Memory B cell (primary cell): ENCODE measurements at regions not wholly inside any gene's neighbourhood (a gene's known extent, or its start where the extent isn't known, plus 50 kb on each side); places are given as distances from the start of the nearest gene placed in this dataset.

Source experiments
- ATAC-seq: fragments of 150-1000 bp; cut with Tn5 transposase; 2 replicates; pipeline ENCODE4 v1.10.0; 2021; ENCODE audit warnings: low read depth, mild to moderate bottlenecking, moderate library complexity
- DNase-seq, 2 donors: peaks; one replicate each; pipeline ENCODE4 v3.0.0; 2022; ENCODE audit warnings: low spot score in 2 of 2
- H3K27ac Mint-ChIP-seq: one replicate; pipeline ENCODE4 v1.8.0; 2022; ENCODE audit warnings: mild to moderate bottlenecking, moderate library complexity, mixed read lengths
- H3K27me3 Mint-ChIP-seq: one replicate; pipeline ENCODE4 v1.8.0; 2022; ENCODE audit warnings: mixed read lengths
- H3K36me3 Mint-ChIP-seq: one replicate; pipeline ENCODE4 v1.8.0; 2022; ENCODE audit warnings: mild to moderate bottlenecking, mixed read lengths
- H3K4me1 Mint-ChIP-seq: one replicate; pipeline ENCODE4 v1.8.0; 2022; ENCODE audit warnings: mixed read lengths
- H3K4me3 Mint-ChIP-seq: one replicate; pipeline ENCODE4 v1.8.0; 2022; ENCODE audit warnings: mild to moderate bottlenecking, moderate library complexity, mixed read lengths
- H3K9me3 Mint-ChIP-seq: one replicate; pipeline ENCODE4 v1.8.0; 2022; ENCODE audit warnings: mixed read lengths

DNA sequence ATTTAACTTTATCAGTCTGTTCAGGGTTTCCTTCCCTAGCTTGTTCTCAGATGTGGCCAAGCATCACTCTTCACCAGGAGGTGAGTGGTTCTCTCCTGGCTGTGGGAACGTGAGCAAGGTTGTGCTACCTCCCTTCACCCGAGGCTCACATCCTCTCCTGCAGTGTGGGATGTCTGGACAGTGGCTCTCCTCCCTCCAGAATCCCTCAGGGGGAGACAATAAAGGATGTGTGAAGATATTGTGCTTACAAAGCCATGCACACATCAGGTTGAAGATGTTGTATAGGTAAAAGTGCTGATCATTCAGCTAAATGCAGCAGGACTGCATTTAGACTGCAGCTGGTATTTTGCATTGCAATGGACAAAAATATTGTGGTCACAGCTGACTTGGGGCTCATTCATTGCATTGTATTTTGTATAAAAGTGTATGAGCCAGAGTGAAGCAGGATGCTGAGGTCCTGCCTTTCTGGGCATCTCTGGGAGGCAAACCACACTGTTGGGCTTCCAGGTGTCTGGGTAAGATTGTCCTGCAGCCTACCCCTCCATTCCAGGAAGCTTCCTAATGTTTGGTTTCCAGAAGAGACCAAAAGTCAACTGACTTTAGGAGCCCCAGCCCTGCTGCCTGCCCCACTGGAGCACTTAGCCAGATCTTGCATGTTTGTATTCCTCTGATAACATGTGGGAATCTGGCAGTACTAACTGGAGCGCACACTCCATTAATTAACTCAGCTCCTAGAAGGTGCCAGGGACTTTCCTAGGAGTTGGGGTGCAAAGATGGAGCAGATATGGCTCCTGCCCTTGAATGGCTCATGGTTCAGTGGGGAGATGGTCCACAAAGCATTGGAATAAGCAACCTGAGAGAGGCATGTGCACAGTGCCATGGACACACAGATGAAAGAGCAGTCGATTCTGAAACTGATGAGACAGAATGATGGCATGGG lies 292.5 kb upstream of the ZNF32 start:
- H3K4me1 Mint-ChIP-seq, result peaks cover 5% of the 10 kb centered on the region
- no peaks in the 10 kb centered on the region for H3K36me3 Mint-ChIP-seq
- no peak for ATAC-seq
- DNase-seq, result no peak
- H3K27ac Mint-ChIP-seq, result no peak overlapping the region
- peaks cover 12% of the 10 kb centered on the region for H3K27me3 Mint-ChIP-seq
- H3K9me3 Mint-ChIP-seq, result peaks cover 6% of the 10 kb centered on the region
- no peak overlapping the region for H3K4me3 Mint-ChIP-seq

DNA sequence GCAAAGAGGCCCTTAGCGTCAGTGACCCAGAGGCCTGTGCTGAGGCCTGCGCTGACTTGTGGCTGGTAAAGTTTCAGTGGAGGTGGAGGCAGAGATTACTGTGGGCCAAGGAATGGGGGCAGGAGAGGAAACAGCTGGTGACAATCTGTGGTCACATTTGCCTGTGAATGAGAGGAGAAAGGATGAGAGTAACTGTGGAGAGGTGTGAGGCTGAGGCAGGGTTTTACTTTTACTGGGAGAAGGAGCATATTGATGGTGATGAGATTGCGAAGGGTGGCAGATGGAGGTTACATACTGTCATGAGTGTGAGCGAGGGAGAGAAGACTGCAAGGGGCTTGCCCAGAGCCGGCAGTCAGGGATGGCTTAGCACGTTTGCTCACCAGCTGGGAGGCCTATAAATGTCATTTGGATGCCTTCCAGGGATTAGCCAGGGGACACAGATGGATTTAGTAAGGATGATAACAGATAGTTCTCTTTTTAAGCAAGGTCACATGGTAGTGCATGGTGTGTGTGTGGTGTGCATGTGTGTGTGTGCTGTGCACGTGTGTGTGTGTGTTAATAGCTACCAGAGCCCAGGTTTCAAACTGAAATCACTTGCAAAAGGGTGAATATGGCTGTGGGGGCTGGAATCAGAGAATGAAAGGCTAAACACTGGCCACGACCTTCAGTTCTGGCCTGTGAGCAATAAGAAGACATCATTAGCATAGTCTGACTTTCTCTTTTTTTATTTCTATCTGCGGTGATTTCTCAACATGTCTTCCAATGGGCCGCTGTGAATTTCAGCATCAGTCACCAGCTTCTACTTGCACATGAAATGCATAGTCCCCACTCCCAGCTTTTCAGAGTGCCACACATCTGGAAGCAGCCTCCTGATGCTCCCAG lies 291.5 kb upstream of the ZNF32 start:
- Mint-ChIP-seq H3K4me1 (peaks cover 5% of the 10 kb centered on the region), H3K27me3 (peaks cover 12% of the 10 kb centered on the region), H3K9me3 (peaks cover 6% of the 10 kb centered on the region), H3K27ac (no peak overlapping the region), H3K4me3 (no peak overlapping the region), H3K36me3 (no peaks in the 10 kb centered on the region)
- ATAC-seq (no peak), DNase-seq (no peak)

DNA sequence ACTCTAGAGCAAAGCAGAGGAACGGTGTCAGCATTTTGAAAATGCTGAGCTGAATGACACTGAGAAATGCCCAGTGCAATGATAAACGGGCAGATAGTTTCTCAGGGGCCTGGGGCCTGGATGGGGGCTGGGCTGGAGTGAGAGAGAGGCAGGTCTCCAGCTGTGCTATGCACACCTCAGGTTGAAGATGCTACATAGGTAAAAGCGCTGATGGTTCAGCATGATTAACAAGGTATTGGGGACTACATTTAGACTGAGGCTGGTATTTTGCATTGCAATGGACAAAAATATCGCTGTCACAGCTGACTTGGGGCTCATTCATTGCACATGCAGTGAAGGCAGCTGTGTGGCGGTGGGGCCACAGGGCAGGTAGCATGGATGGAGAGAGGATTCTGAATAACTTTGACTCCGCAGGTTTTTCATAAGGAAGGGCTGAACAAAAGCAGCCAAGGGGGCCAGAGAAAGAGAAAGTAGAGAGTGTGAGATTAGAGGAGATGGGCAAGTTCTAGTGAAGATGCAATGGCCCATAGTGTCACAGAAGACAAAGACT lies 290.8 kb upstream of the ZNF32 start:
- peaks cover 12% of the 10 kb centered on the region for H3K27me3 Mint-ChIP-seq
- peaks cover 5% of the 10 kb centered on the region for H3K4me1 Mint-ChIP-seq
- H3K9me3 Mint-ChIP-seq, result peaks cover 6% of the 10 kb centered on the region
- no peak overlapping the region for H3K27ac Mint-ChIP-seq
- no peak overlapping the region for H3K4me3 Mint-ChIP-seq
- H3K36me3 Mint-ChIP-seq, result no peaks in the 10 kb centered on the region
- ATAC-seq (no peak), DNase-seq (no peak)

DNA sequence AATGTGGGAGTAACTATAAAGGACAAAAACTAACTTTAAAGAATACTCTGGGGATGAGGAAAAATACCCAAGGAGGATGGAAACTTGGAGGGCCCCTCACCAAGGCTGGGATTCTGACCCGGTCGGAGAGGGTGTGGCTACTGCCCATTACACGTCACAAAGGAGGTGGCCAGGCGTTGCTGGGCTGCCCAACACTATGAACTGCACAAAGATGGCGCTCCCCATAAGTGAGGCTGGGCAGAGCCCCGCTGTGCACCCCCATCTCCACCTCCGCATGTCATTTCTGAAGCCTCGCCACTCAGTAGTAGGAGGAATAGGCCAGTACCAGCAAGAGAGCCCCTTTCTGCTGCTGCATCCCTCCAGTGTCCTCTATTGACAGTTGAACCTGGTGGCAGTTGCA lies 290.1 kb upstream of the ZNF32 start:
- Mint-ChIP-seq H3K27ac (no peak overlapping the region), H3K4me3 (no peak overlapping the region), H3K4me1 (peaks cover 5% of the 10 kb centered on the region), H3K36me3 (no peaks in the 10 kb centered on the region), H3K27me3 (peaks cover 12% of the 10 kb centered on the region), H3K9me3 (peaks cover 6% of the 10 kb centered on the region)
- ATAC-seq (no peak), DNase-seq (no peak)

DNA sequence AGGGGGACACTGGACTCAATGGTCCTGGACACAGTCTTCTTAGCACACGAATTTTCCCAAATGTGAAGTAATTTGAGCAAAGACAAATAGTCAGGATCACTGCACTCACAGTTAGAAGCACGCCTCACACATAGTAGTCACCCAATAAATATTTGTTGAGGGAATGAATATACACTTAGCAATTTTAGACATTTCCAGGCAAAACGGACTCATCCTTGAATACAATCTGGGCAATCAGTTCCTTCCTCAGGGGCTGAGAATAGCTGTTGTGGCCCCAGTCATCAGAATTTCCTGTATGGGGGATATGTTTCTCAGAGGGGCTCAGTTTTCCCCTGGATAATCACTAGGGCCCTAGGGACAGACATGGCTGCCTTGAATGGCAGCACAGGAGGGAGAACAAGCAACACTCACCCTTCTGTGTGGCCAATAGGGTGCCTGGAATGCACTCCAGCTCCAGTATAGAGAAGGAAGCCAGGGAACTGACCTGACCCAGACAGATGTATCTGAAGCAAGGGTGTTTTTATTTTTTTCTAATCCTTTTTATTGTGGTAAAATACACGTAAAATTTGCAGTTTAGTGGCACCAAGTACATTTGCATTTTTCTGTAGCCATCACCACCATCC lies 282.7 kb upstream of the ZNF32 start:
- no peak for DNase-seq
- Mint-ChIP-seq H3K27ac (no peak overlapping the region), H3K36me3 (no peaks in the 10 kb centered on the region), H3K27me3 (peaks cover 7% of the 10 kb centered on the region), H3K4me3 (no peak overlapping the region), H3K9me3 (peaks cover 5% of the 10 kb centered on the region), H3K4me1 (no peaks in the 10 kb centered on the region)
- ATAC-seq, result no peak

DNA sequence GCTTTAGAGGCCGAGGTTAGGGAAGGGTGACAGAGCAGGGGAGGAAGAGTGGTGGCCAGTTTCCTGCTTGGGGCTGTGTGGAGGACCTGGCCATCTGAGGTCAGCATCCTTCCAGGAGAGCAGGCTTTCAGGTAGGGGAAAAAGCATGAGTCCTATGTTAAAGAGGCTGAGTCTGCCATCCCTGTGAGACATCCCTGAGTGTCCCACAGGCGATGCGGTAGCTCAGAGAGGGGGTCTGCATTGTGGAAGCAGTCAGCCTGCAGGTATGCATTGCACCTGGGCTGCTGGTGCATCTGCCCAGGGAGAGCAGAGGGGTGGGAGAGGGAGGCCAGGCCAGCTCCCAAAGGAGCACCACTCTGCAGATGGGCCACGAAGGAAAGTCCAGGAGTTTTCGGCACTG lies 282.1 kb upstream of the ZNF32 start:
- no peak overlapping the region for H3K27ac Mint-ChIP-seq
- peaks cover 7% of the 10 kb centered on the region for H3K27me3 Mint-ChIP-seq
- H3K4me3 Mint-ChIP-seq, result no peak overlapping the region
- peaks cover 5% of the 10 kb centered on the region for H3K9me3 Mint-ChIP-seq
- ATAC-seq (no peak), DNase-seq (no peak)
- no peaks in the 10 kb centered on the region for H3K4me1 Mint-ChIP-seq
- no peaks in the 10 kb centered on the region for H3K36me3 Mint-ChIP-seq

DNA sequence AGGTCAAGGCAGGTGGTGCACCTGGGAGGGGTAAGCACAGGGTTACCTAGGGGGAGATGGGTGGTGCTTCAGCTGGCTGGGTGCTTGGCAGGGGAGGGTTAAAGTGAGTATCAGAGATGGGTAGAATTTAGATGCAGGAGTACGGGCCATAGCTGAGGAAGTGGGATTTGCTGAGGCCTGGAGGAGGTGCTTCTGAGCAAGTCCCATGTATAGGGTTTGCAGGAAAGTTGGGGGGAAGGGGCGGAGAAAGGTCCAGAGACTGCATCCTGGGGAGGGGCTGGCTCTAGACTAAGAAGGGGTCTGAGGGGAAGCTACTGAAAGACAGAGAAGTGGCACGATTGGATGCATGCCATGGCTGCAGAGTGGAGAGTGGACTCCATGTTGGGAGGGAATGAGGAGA lies 281.6 kb upstream of the ZNF32 start:
- H3K4me1 Mint-ChIP-seq, result no peaks in the 10 kb centered on the region
- no peak for DNase-seq
- no peaks in the 10 kb centered on the region for H3K36me3 Mint-ChIP-seq
- ATAC-seq, result no peak
- no peak overlapping the region for H3K27ac Mint-ChIP-seq
- H3K4me3 Mint-ChIP-seq, result no peak overlapping the region
- peaks cover 7% of the 10 kb centered on the region for H3K27me3 Mint-ChIP-seq
- H3K9me3 Mint-ChIP-seq, result peaks cover 6% of the 10 kb centered on the region

DNA sequence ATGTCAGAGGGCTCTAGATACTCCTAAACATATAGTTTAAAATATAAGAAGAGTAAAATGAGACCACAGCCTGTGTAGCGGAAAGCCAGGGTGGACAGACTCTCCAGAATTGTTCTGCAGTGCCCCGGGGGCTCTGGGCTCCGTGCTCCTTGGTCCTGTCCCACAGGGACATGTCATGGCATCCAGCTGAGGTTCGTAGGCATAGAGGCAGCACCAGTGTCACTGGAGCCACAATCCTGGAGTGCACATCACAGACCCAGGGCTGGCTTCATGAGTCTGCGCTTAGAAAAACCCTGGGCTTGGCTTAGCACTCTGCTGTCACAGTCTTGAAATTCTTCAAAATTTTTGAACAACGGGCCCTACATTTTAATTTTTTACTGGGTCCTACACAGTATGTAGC lies 280.4 kb upstream of the ZNF32 start:
- no peaks in the 10 kb centered on the region for H3K4me1 Mint-ChIP-seq
- ATAC-seq (no peak), DNase-seq (no peak)
- H3K27ac Mint-ChIP-seq, result no peak overlapping the region
- H3K9me3 Mint-ChIP-seq, result peaks cover 6% of the 10 kb centered on the region
- peaks cover 7% of the 10 kb centered on the region for H3K27me3 Mint-ChIP-seq
- no peaks in the 10 kb centered on the region for H3K36me3 Mint-ChIP-seq
- H3K4me3 Mint-ChIP-seq, result no peak overlapping the region

DNA sequence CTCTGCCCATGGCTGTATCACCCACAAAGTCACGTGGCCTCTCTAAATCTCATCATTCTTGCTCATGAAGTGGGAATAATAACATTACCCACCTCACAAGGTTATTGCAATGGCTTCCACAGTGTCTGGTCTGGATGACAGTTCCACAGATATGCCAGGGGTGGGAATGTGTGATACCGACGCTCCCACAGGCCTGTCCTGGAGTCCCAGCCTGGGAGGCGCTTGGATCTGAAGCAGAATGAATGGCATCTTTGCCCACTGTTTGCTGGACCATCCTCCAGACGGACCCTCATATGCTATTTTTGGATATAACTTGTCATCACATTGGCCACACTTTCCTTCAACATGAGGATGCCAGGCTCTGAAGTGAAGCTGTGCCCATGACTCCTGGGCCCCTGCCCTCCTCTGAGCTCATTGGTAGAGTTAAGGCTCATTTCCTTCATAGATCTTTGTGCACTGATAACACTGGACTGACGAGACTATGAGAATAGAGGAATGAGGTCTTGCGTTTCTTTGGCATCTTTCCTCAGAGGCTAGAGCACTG lies 279.8 kb upstream of the ZNF32 start:
- no peaks in the 10 kb centered on the region for H3K36me3 Mint-ChIP-seq
- no peak for DNase-seq
- H3K9me3 Mint-ChIP-seq, result peaks cover 6% of the 10 kb centered on the region

DNA sequence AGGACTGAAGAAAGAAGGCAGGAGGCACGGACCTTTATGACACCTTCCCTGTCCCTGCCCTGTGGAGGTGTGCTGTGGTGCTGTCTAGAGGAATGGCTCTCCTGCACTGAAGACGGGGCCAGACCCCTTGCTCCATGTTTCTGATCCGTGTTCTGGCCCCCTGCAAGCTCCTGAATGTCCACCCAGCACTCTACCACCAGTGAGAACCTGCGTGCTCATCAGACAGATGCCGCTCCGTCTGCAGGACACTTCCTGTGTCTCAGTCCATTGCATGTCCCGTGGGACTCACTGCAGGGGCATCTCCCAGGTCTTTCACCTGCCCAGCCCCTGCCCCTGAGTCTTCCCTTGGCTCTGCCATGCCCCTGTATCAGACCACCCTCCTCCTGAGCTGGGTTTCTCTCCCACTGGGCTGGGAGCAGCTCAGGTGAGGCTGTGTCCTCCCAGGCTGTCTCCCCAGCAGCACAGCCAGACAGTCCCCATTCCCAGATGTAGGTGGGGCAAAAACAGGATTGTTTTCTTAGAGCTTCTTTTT lies 278.3 kb upstream of the ZNF32 start:
- no peaks in the 10 kb centered on the region for H3K4me1 Mint-ChIP-seq
- H3K9me3 Mint-ChIP-seq, result peaks cover 6% of the 10 kb centered on the region
- H3K27me3 Mint-ChIP-seq, result peaks cover 9% of the 10 kb centered on the region
- H3K27ac Mint-ChIP-seq, result no peak overlapping the region
- no peak for ATAC-seq
- no peak for DNase-seq
- H3K4me3 Mint-ChIP-seq, result no peak overlapping the region
- H3K36me3 Mint-ChIP-seq, result no peaks in the 10 kb centered on the region

More for the DNA sequence above, 279.8 kb upstream of the ZNF32 start:
- ATAC-seq, result no peak
- peaks cover 9% of the 10 kb centered on the region for H3K27me3 Mint-ChIP-seq
- no peak overlapping the region for H3K27ac Mint-ChIP-seq
- no peaks in the 10 kb centered on the region for H3K4me1 Mint-ChIP-seq
- H3K4me3 Mint-ChIP-seq, result no peak overlapping the region

DNA sequence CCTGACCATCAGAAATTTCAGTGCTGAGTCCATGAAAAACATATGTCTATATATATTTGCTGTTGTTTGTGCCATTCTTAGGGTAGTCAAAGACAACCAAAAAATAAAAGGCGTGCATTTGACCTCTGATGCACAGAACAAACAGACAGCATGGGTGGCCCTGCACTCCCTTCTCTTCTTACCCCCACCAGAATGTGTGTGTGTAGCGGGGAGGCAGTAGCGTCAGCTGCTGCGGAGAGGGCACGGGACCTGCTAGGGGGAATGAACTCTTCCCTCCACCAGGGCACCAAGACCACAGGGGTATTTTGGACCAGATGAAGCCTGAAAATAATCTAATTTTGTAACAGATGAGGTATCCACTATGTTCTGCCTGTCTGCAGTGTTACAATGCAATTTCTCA lies 277.7 kb upstream of the ZNF32 start:
- Mint-ChIP-seq H3K9me3 (peaks cover 4% of the 10 kb centered on the region), H3K36me3 (no peaks in the 10 kb centered on the region), H3K27ac (no peak overlapping the region), H3K4me1 (no peaks in the 10 kb centered on the region), H3K27me3 (peaks cover 7% of the 10 kb centered on the region), H3K4me3 (no peak overlapping the region)
- ATAC-seq (no peak), DNase-seq (no peak)

DNA sequence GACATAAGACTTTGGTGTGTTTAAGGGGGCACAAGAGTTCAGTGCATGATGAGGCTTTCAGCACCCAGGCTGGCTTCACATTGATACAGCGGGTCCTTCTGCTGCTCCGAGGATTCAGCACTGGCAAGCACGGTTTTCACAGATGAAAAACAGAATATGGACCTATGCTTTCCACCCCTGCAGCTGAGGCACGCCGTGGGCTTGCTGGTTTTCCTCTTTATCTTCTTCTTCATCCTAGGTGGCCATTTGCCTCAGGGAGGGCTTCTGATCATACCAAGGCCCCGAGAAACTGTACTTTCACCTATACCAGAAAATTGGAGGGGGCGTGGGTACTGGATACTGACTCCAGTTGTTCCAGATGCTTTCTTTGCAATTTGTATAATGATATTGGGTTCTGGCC lies 277.1 kb upstream of the ZNF32 start:
- no peaks in the 10 kb centered on the region for H3K4me1 Mint-ChIP-seq
- ATAC-seq, result no peak
- DNase-seq, result no peak
- H3K4me3 Mint-ChIP-seq, result no peak overlapping the region
- no peak overlapping the region for H3K27ac Mint-ChIP-seq
- peaks cover 4% of the 10 kb centered on the region for H3K9me3 Mint-ChIP-seq
- no peaks in the 10 kb centered on the region for H3K36me3 Mint-ChIP-seq
- peaks cover 7% of the 10 kb centered on the region for H3K27me3 Mint-ChIP-seq

DNA sequence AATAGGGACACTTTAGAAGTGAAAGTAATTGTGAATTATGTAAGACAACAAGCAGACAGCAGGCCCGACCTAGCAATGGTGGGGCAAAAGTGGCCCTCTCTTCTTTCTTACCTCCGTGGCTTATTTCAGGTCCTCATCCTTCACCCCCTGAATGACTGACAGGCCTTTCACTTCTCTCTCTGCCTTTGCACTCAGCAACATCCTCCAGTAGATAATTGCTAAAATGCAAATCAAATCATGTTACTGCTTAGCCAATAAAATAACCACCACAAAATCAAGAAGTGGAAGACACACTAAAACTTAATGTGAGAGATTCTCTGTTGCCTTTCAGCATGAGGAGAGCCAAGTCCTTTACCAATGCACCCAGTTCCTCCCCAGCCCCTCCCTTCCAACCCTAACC lies 274.6 kb upstream of the ZNF32 start:
- Mint-ChIP-seq H3K27me3 (peaks cover 3% of the 10 kb centered on the region), H3K27ac (no peak overlapping the region), H3K36me3 (no peaks in the 10 kb centered on the region), H3K4me3 (no peak overlapping the region), H3K9me3 (peaks cover 1% of the 10 kb centered on the region), H3K4me1 (no peaks in the 10 kb centered on the region)
- ATAC-seq (no peak), DNase-seq (no peak)
